ENCODE measurements at regions not wholly inside any gene's neighbourhood (a gene's known extent, or its start where the extent isn't known, plus 50 kb on each side); places are given as distances from the start of the nearest gene placed in this dataset.

- TF ChIP-seq ZNF672 (CRISPR knock-in tag; IDR thresholded peaks at IDR 0.05) (no peak), KLF11 (CRISPR knock-in tag; IDR thresholded peaks at IDR 0.05) (no peak), ARID4A (CRISPR knock-in tag; IDR thresholded peaks at IDR 0.05; ENCODE audit: borderline replicate concordance) (peak; percentile 5; the same call in 1 of the 2 replicates), ZNF678 (CRISPR knock-in tag; IDR thresholded peaks at IDR 0.05) (no peak), ZNF264 (CRISPR knock-in tag; IDR thresholded peaks at IDR 0.05) (no peak), FOXK1 (CRISPR knock-in tag; IDR thresholded peaks at IDR 0.05; ENCODE audit: borderline replicate concordance, low read depth) (no peak), ZFP91 (CRISPR knock-in tag; IDR thresholded peaks at IDR 0.05; ENCODE audit: borderline replicate concordance) (no peak), TARDBP (CRISPR knock-in tag; IDR thresholded peaks at IDR 0.05) (no peak), ATF3 (CRISPR knock-in tag; IDR thresholded peaks at IDR 0.05) (no peak), ZFP62 (CRISPR knock-in tag; IDR thresholded peaks at IDR 0.05) (no peak), REST (IDR thresholded peaks at IDR 0.05; ENCODE audit: borderline replicate concordance in 1 of 2, low read depth in 1 of 2, low read length in 2 of 2) (no peak), SCMH1 (CRISPR knock-in tag; IDR thresholded peaks at IDR 0.05; ENCODE audit: borderline replicate concordance) (no peak), USF2 (IDR thresholded peaks at IDR 0.05; ENCODE audit: low read depth, low read length) (no peak), USF2 (CRISPR knock-in tag; IDR thresholded peaks at IDR 0.05; ENCODE audit: borderline replicate concordance) (no peak), CBX5 (CRISPR knock-in tag; IDR thresholded peaks at IDR 0.05; ENCODE audit: borderline replicate concordance) (no peak), FOXM1 (CRISPR knock-in tag; IDR thresholded peaks at IDR 0.05) (no peak), ATF7-NPFF (CRISPR knock-in tag; IDR thresholded peaks at IDR 0.05; ENCODE audit: low read depth) (no peak), ZNF552 (CRISPR knock-in tag; IDR thresholded peaks at IDR 0.05; ENCODE audit: borderline replicate concordance) (no peak), ZNF557 (CRISPR knock-in tag; IDR thresholded peaks at IDR 0.05) (no peak)
These were observed 97.8 kb downstream of the ZNF674 start (continued) for GRCh38 chrX:46447384-46447783.
